ENCODE measurements at regions not wholly inside any gene's neighbourhood (a gene's known extent, or its start where the extent isn't known, plus 50 kb on each side); places are given as distances from the start of the nearest gene placed in this dataset.
"Not testable (repeated sequence)": the region's sequence is repeated elsewhere in the genome, so short reads cannot be mapped to it uniquely, and the experiment has no call there.

- peaks cover 9% of the 10 kb centered on the region for H3K4me1 ChIP-seq
- intact Hi-C loops (cut with micrococcal nuclease), result no loop called here
- H3K27ac ChIP-seq (replicated peaks), result no peak overlapping the region
- no peak for DNase-seq
- TF ChIP-seq CTCF (IDR thresholded peaks at IDR 0.05; ENCODE audit: borderline replicate concordance), result no peak
- H3K4me3 ChIP-seq, result no peak overlapping the region
- no peaks in the 10 kb centered on the region for H3K27me3 ChIP-seq (ENCODE audit: low read depth)
- H3K9me3 ChIP-seq (replicated peaks), result no peaks in the 10 kb centered on the region
- no peaks in the 10 kb centered on the region for H3K36me3 ChIP-seq
Observed at GRCh38 chr1:91099746-91100621, 78.1 kb upstream of the ZNF644 start.

GRCh38 chr1:91098299-91098906 is 76.6 kb upstream of the ZNF644 start:
- H3K9me3 ChIP-seq (replicated peaks), result no peaks in the 10 kb centered on the region
- intact Hi-C loops (cut with micrococcal nuclease), result no loop called here
- no peak for TF ChIP-seq CTCF (IDR thresholded peaks at IDR 0.05; ENCODE audit: borderline replicate concordance)
- H3K4me3 ChIP-seq, result no peak overlapping the region
- DNase-seq, result no peak
- H3K4me1 ChIP-seq, result peaks cover 9% of the 10 kb centered on the region
- H3K36me3 ChIP-seq, result no peaks in the 10 kb centered on the region
- no peaks in the 10 kb centered on the region for H3K27me3 ChIP-seq (ENCODE audit: low read depth)
- H3K27ac ChIP-seq (replicated peaks), result no peak overlapping the region

GRCh38 chr1:91095321-91095720 is 73.5 kb upstream of the ZNF644 start:
- H3K36me3 ChIP-seq; DNase-seq; H3K9me3 ChIP-seq (replicated peaks); H3K27me3 ChIP-seq (ENCODE audit: low read depth); H3K4me3 ChIP-seq; intact Hi-C loops (cut with micrococcal nuclease); H3K27ac ChIP-seq (replicated peaks); H3K4me1 ChIP-seq: not testable (repeated sequence)

- H3K4me1 ChIP-seq, result no peaks in the 10 kb centered on the region
- no peak for TF ChIP-seq CTCF (IDR thresholded peaks at IDR 0.05; ENCODE audit: borderline replicate concordance)
- no peak overlapping the region for H3K4me3 ChIP-seq
- H3K27me3 ChIP-seq (ENCODE audit: low read depth), result no peaks in the 10 kb centered on the region
- H3K27ac ChIP-seq (replicated peaks), result no peak overlapping the region
- intact Hi-C loops (cut with micrococcal nuclease), result no loop called here
- no peaks in the 10 kb centered on the region for H3K36me3 ChIP-seq
- H3K9me3 ChIP-seq (replicated peaks), result peaks cover 10% of the 10 kb centered on the region
- no peak for DNase-seq
Observed at GRCh38 chr1:91092503-91092902, 70.7 kb upstream of the ZNF644 start.

- no peaks in the 10 kb centered on the region for H3K27me3 ChIP-seq (ENCODE audit: low read depth)
- H3K27ac ChIP-seq (replicated peaks), result no peak overlapping the region
- DNase-seq, result no peak
- no peaks in the 10 kb centered on the region for H3K36me3 ChIP-seq
- TF ChIP-seq CTCF (IDR thresholded peaks at IDR 0.05; ENCODE audit: borderline replicate concordance), result no peak
- intact Hi-C loops (cut with micrococcal nuclease), result no loop called here
- H3K9me3 ChIP-seq (replicated peaks), result peaks cover 13% of the 10 kb centered on the region
- H3K4me1 ChIP-seq, result no peaks in the 10 kb centered on the region
- H3K4me3 ChIP-seq, result no peak overlapping the region
Observed at GRCh38 chr1:91091812-91092211, 70.0 kb upstream of the ZNF644 start.

- H3K27ac ChIP-seq (replicated peaks), result no peak overlapping the region
- no peak for TF ChIP-seq CTCF (IDR thresholded peaks at IDR 0.05; ENCODE audit: borderline replicate concordance)
- no peak overlapping the region for H3K4me3 ChIP-seq
- H3K4me1 ChIP-seq, result no peaks in the 10 kb centered on the region
- H3K9me3 ChIP-seq (replicated peaks), result no peaks in the 10 kb centered on the region
- intact Hi-C loops (cut with micrococcal nuclease), result no loop called here
- DNase-seq, result no peak
- no peaks in the 10 kb centered on the region for H3K27me3 ChIP-seq (ENCODE audit: low read depth)
- H3K36me3 ChIP-seq, result no peaks in the 10 kb centered on the region
Observed at GRCh38 chr1:91080650-91081049, 58.8 kb upstream of the ZNF644 start.
